GM18511 (cell line): ENCODE measurements at regions not wholly inside any gene's neighbourhood (a gene's known extent, or its start where the extent isn't known, plus 50 kb on each side); places are given as distances from the start of the nearest gene placed in this dataset.

Experiments used
- ATAC-seq: cut with Tn5 transposase; IDR thresholded peaks from one replicate; pipeline ENCODE4 v1.9.1; 2021; ENCODE audit warnings: mild to moderate bottlenecking, moderate library complexity; ENCODE audit not compliant: unreplicated experiment

- ATAC-seq = no peak
Measured at GRCh38 chr1:106584676-106585075, 471.8 kb upstream of the PRMT6 start.

- ATAC-seq = no peak
Measured at GRCh38 chr1:106600626-106601025, 455.8 kb upstream of the PRMT6 start.

- no peak for ATAC-seq
Measured at GRCh38 chr1:106603616-106604015, 452.9 kb upstream of the PRMT6 start.

DNA sequence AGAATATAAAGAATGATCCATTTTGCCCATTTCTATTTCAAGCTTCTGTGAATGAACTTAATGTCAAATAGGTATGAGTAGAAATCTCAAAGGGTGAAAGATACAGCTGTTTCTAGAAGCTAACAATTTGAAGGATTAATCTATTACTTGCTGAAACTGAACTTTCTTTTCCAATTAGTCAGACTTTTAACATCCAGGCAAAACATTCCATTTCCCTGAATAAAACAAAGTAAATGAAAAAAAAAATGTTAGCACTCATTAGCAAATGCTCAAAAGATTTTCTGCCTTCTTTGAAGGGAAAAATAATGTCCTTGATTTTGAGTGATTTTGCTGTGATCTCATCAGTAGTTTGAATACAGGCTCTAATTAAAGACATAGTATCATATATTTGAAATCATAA, 447.6 kb upstream of the PRMT6 start:
- no peak for ATAC-seq

- no peak for ATAC-seq
Measured at GRCh38 chr1:106613068-106613467, 443.4 kb upstream of the PRMT6 start.

DNA sequence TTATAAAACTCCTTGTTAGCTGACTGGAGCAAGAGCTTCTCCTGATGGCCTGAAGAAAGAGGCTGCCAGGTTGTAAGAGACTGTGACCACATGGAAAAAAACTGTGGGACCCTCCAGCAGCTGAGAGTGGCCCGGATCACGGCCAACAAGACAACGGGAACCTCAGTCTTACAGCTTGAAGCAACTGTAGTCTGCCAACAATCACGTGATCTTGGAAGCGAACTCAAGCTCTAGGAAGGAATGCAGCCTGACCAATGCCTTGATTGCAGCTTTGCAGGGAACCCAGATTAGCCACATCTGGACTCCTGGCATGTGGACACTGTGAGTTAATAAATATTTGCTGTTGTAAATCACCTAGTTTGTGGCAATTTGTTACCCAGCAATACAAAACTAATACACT, 442.6 kb upstream of the PRMT6 start:
- no peak for ATAC-seq

- ATAC-seq = no peak
Measured at GRCh38 chr1:106615473-106615872, 441.0 kb upstream of the PRMT6 start.

- no peak for ATAC-seq
Measured at GRCh38 chr1:106619080-106619826, 437.2 kb upstream of the PRMT6 start.

DNA sequence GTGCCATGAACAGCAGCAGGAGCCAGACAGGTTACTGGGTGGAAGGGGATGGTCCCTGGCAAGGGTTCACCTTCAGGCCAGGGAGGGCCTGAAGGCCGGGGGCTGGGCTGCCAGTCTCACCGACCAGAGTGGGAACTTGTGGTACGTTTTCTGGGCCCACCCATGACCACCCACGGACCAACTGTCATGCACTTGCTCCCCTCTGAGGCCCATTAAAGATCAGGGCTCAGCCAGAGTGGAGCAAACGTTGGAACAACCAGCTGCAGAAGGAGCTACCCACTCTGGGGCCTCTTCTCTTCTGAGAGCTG, 436.7 kb upstream of the PRMT6 start:
- no peak for ATAC-seq

GRCh38 chr1:106620521-106620954, 435.9 kb upstream of the PRMT6 start:
- ATAC-seq = no peak

DNA sequence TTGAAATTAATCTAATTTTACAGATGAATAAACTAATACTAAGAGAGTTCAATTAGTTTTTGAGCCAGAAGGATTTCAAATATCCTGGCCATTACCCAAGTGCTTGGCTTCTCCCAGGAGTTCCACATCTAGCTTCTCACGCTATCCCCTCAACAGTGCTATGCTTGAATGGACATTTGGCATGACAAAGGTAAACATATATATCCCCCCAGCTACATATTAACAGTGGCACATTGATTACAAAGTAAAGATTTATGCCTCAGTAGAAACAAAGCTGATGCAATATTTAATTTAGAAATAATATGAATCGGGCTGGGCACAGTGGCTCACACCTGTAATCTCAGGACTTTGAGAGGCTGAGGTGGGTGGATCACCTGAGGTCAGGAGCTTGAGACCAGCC, 434.6 kb upstream of the PRMT6 start:
- ATAC-seq = no peak

GRCh38 chr1:106637566-106637965, 418.9 kb upstream of the PRMT6 start:
- ATAC-seq = no peak

DNA sequence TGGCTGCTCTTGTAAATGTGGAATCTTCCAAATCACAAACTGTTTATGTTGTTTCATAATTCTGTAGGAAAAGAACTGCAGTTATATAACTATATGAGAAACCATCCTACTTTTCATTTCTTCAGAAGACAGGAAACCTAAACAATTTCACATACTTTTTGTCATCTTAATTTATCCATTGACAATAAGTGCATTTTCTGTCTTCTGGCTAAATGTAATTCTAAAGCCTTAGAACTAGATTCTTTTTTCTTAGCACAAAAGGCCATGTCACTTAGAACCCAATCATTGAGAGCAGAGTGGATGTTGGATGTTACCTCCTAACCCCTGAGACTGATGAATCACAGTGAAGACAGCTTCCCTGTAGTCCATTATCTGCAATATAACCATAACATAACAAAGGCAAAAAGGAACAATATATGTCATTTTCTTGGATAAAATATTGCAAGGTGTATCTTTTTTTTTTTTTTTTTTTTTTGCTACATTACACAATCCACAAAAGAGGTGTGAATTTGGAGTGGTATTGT, 410.2 kb upstream of the PRMT6 start:
- no peak for ATAC-seq

- ATAC-seq = no peak
Measured at GRCh38 chr1:106646816-106647215, 409.7 kb upstream of the PRMT6 start.

GRCh38 chr1:106651028-106651762, 405.3 kb upstream of the PRMT6 start:
- ATAC-seq = peak; percentile 78

DNA sequence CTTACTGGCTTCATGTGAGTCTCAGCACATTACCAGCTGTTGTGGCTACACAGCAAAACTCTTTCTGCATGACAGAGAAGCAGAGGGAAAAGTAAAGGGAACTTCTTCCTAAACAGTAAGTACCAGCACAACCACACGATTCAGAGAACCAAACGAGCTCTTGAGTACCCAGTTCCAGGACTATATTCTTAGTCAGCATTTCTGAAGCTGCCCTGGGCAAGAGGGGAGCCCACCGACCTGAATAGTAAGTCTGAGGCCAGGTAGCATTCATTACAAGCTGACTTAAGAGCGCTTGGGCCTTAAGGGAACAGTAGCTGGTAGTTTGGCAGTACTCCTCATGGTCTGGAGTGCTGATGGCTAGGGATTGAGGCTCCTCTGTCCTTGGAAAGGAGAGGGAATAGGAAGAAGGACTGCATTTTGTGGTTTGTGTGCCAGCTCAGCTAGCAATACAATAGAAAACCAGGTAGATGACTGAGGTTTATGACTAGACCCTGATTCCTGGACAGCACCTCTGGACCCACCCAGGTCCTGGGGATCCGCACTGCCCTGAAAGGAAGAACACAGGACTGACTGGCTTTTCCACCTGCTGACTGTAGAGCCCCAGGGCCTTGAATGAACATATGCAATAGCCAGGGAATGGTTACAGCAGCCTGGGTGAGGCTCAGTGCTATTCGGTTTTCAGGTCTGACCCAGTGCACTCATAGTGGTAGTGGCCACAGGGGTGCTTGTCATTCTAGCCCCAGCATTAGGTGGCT, 396.8 kb upstream of the PRMT6 start:
- no peak for ATAC-seq

- ATAC-seq = no peak
Measured at GRCh38 chr1:106675558-106675957, 380.9 kb upstream of the PRMT6 start.

DNA sequence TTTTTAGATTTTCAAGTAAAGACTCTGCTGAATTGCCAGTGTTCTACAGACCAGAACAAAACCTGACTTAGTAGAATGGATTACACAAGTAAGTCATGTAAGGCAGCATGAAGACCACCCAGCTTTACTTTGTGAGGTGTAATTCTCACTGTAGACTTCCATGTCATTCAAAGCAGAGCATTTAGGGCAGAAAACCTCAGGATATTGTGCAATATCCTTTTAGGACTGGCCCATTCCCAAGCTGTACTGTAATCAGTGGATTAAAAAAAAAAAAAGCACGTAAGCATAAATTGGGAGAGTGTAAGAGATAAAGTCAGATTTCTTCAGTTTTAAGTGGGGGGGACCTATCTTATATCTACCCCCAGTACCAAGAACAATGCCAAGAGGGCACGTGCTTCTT, 380.5 kb upstream of the PRMT6 start:
- no peak for ATAC-seq

DNA sequence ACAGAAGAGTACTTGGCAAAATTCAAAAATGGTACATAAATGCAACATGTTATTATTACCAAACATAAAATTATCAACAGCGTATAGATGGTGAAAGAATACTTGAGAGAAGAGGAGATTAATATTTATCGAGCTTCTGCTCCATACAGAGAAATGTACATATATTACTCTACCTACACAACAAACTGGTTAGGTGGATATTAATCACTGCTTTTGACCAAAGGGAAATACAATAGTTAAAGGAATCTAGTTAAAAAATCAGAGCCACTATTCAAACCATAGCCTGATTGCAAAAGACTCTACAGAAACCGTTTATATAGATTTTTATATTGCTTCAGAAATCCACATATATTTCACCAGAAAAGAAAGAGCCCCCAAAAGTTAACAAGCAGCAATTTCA, 379.3 kb upstream of the PRMT6 start:
- no peak for ATAC-seq

- ATAC-seq = no peak
Measured at GRCh38 chr1:106677721-106678120, 378.8 kb upstream of the PRMT6 start.

DNA sequence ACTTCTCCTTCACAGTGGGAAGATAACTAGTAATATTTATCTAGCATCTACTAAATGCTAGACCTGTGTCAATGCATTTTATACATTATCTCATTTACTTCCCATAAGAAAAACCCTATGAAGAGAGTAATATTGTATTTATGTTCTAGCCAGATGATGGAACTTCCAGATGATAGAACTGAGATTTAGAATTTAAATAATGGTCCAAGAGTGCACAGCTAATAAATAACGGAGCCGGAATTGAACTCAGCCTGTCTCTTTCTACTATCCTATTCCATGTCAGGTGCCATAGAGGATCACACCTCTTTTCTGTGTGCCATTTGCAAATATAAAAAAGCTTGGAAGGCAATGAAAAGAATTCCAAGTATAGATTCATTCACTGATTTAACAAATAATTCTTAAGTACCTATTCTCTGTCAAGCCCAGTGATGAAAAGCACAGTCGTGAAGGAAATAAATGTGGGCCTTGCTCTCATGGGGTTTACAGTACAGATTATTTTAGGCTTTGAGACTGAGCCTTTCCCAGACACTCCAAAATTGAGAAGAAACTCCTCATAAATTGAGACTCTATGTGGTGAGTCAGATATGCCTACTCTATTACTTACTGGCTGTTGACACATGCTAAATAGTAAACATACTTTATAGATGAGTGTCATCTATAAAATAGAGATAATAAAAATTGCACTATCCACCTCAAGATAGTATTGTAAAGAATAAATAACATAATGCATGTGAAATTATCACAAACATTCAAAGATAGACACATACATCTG, 378.0 kb upstream of the PRMT6 start:
- no peak for ATAC-seq
